SU-DHL-6 (cell line): ENCODE measurements at regions not wholly inside any gene's neighbourhood (a gene's known extent, or its start where the extent isn't known, plus 50 kb on each side); places are given as distances from the start of the nearest gene placed in this dataset.

ENCODE experiments used
- H2AFZ ChIP-seq: fragments of 200-600 bp; sonication (generic); 2 replicates; pipeline ENCODE4 v1.6.1; 2014; ENCODE audit warnings: low read depth, mild to moderate bottlenecking, moderate library complexity, mixed read lengths, antibody characterized with exemption, low read length; ENCODE audit not compliant: severe bottlenecking
- H3F3A ChIP-seq: fragments of 200-600 bp; shearing (Covaris generic); 2 replicates; pipeline ENCODE4 v1.6.0; 2016; ENCODE audit warnings: antibody characterized with exemption, mild to moderate bottlenecking; ENCODE audit not compliant: insufficient read depth
- H3K27ac ChIP-seq: fragments of 200-600 bp; sonication (generic); 2 replicates; pipeline ENCODE4 v1.5.1; 2016; ENCODE audit warnings: low read depth, mild to moderate bottlenecking, low read length, moderate library complexity, mixed read lengths
- H3K27me3 ChIP-seq: fragments of 200-600 bp; sonication (generic), shearing (Covaris generic); 2 replicates; pipeline ENCODE4 v1.6.0; 2014; ENCODE audit warnings: mild to moderate bottlenecking, low read length
- H3K36me3 ChIP-seq: fragments of 200-600 bp; sonication (generic); 2 replicates; pipeline ENCODE4 v1.6.1; 2014; ENCODE audit warnings: mild to moderate bottlenecking, low read length, mixed read lengths
- H3K4me2 ChIP-seq: fragments of 300-600, 200-600 bp; shearing (Covaris generic), sonication (generic); 2 replicates; pipeline ENCODE4 v1.6.0; 2014; ENCODE audit warnings: low read length, low read depth, mild to moderate bottlenecking; ENCODE audit not compliant: poor library complexity, severe bottlenecking
- H3K4me3 ChIP-seq: fragments of 200-600 bp; sonication (generic); 2 replicates; pipeline ENCODE4 v1.5.1; 2014; ENCODE audit warnings: antibody characterized with exemption, low read length, mild to moderate bottlenecking, mixed read lengths; ENCODE audit not compliant: insufficient read depth, poor library complexity, severe bottlenecking
- H3K79me2 ChIP-seq: fragments of 200-600 bp; sonication (generic); 2 replicates; pipeline ENCODE4 v1.6.1; 2014; ENCODE audit warnings: mild to moderate bottlenecking, low read length, moderate library complexity; ENCODE audit not compliant: insufficient read depth
- H3K9ac ChIP-seq: fragments of 200-600 bp; sonication (generic); 2 replicates; pipeline ENCODE4 v1.7.0; 2014; ENCODE audit warnings: mild to moderate bottlenecking, low read length
- H3K9me2 ChIP-seq: fragments of 200-600 bp; sonication (generic); replicated peaks from 2 replicates; pipeline ENCODE4 v1.6.1; 2014; ENCODE audit warnings: low read length; ENCODE audit not compliant: insufficient read depth
- H3K9me3 ChIP-seq: fragments of 200-600 bp; sonication (generic); 2 replicates; pipeline ENCODE4 v1.6.1; 2014; ENCODE audit warnings: low read length, mixed read lengths; ENCODE audit not compliant: insufficient read depth
- H4K20me1 ChIP-seq: fragments of 200-600 bp; sonication (generic); 2 replicates; pipeline ENCODE4 v1.6.1; 2014; ENCODE audit warnings: low read depth, mild to moderate bottlenecking, antibody characterized with exemption, low read length, moderate library complexity, mixed read lengths
- EZH2phosphoT487 ChIP-seq: fragments of 200-600 bp; sonication (generic), shearing (Covaris generic); conservative IDR thresholded peaks from 2 replicates; pipeline ENCODE4 v1.6.1; 2018; ENCODE audit warnings: mild to moderate bottlenecking, antibody characterized with exemption, low read length, moderate library complexity, mixed read lengths
- TF ChIP-seq, protein P1 (sequence below): fragments of 200-600 bp; sonication (generic); IDR thresholded peaks from one replicate; pipeline ENCODE4 v1.5.1; 2017; ENCODE audit warnings: antibody characterized with exemption, mild to moderate bottlenecking, low read length, moderate library complexity; ENCODE audit not compliant: insufficient read depth, poor library complexity, severe bottlenecking

DNA sequence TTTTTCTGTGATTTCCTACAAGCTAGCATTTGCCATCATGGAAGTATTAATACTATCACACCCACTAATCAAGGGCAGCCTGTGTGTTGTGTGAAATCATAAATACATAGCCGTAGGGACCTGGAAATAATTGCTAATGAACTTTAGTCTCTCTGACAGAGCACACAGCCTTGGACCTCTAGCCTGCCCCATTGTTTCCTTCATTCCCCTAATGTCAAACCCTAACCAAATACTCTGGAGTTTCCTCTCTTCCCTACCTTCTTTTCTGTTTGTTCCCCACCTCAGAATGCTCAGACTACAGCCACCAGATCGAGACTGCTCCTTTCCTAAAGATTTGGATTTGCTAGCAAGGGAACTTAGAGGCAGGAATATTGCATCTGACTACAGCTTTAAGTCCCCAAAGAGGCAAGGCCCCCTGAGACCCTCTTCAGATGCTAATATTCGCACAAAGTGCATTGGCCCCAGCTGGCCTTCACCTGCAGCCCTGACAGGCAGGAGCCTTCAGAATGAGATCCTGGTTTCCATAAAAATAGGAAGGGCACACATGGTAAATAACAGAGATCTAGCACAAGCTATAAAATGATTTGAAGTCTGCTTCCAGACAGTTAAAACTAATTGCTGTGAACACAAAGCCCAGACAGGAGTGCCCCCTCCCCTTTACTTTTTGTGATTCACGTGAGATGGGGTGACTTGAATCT is 279.2 kb upstream of the DCC start:
- Histone ChIP-seq H3K9me2 (no peaks in the 10 kb centered on the region; the same call in 1 of the 2 replicates), H2AFZ (no peak overlapping the region), H3K4me3 (no peak overlapping the region), H3K4me2 (no peak overlapping the region), H3F3A (no peaks in the 10 kb centered on the region), H3K79me2 (no peaks in the 10 kb centered on the region), H3K9ac (no peak overlapping the region), H4K20me1 (no peaks in the 10 kb centered on the region; the same call in 1 of the 2 replicates), H3K9me3 (0 out of 2 replicates have a peak, but pooled peaks cover 5% of the 10 kb centered on the region), H3K27me3 (no peaks in the 10 kb centered on the region), H3K36me3 (no peaks in the 10 kb centered on the region), H3K27ac (no peak overlapping the region)
- TF ChIP-seq EZH2phosphoT487, result no peak
- TF ChIP-seq, protein P1, sequence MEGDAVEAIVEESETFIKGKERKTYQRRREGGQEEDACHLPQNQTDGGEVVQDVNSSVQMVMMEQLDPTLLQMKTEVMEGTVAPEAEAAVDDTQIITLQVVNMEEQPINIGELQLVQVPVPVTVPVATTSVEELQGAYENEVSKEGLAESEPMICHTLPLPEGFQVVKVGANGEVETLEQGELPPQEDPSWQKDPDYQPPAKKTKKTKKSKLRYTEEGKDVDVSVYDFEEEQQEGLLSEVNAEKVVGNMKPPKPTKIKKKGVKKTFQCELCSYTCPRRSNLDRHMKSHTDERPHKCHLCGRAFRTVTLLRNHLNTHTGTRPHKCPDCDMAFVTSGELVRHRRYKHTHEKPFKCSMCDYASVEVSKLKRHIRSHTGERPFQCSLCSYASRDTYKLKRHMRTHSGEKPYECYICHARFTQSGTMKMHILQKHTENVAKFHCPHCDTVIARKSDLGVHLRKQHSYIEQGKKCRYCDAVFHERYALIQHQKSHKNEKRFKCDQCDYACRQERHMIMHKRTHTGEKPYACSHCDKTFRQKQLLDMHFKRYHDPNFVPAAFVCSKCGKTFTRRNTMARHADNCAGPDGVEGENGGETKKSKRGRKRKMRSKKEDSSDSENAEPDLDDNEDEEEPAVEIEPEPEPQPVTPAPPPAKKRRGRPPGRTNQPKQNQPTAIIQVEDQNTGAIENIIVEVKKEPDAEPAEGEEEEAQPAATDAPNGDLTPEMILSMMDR, result no peak

DNA sequence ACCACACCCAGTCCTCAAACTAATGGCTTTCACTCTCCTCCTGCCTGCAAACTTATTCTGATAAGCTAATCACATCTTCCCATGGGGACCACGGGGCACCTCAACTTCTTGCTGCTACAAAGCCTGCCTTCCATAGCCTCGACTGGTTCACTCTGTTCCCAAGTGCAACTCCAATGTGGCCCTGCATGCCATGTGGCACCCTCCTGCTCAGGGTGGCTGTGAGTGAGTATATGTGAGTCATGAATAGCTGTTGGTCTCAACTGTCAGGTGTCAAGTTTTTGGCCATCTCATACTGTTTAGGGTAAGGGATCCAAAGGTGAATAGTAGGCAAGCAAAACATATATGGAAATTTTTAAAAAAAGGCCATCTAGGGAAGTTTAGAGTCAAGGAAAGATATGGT is 276.1 kb upstream of the DCC start:
- H3K9me3 ChIP-seq, result peaks cover 5% of the 10 kb centered on the region; the same call in 1 of the 2 replicates
- H3K79me2 ChIP-seq, result no peaks in the 10 kb centered on the region
- H3K4me3 ChIP-seq, result no peak overlapping the region
- no peak overlapping the region for H3K4me2 ChIP-seq
- H3K36me3 ChIP-seq, result no peaks in the 10 kb centered on the region
- H3K9ac ChIP-seq, result no peak overlapping the region
- no peak overlapping the region for H3K27ac ChIP-seq
- no peaks in the 10 kb centered on the region; the same call in 1 of the 2 replicates for H3K9me2 ChIP-seq
- no peaks in the 10 kb centered on the region; the same call in 1 of the 2 replicates for H4K20me1 ChIP-seq
- H2AFZ ChIP-seq, result no peak overlapping the region
- TF ChIP-seq, protein P1, result no peak
- TF ChIP-seq EZH2phosphoT487, result no peak
- H3K27me3 ChIP-seq, result no peaks in the 10 kb centered on the region
- H3F3A ChIP-seq, result no peaks in the 10 kb centered on the region

DNA sequence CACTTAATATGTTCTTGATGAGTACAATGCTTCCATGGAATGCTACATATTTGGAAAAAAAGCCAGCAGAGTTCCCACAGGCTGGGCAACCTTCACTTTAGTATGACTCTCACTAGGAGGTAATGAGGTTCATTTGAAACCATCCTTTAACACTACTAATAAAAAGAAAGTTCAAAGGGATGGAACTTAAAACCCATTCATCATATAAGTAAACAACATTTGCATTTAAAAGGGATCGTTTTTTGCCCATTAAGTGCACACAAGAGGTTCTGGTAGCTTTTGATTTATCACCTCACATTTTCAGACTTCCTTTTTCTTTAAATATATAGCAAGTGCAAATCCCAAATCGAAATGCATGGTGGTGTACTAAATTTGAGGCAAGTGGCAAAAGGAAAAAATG is 270.8 kb upstream of the DCC start:
- Histone ChIP-seq H3K9me3 (peaks cover 5% of the 10 kb centered on the region; the same call in 1 of the 2 replicates), H3K79me2 (no peaks in the 10 kb centered on the region)

More for the DNA sequence above, 270.8 kb upstream of the DCC start:
- no peak overlapping the region for H2AFZ ChIP-seq
- no peak overlapping the region for H3K9ac ChIP-seq
- H3K36me3 ChIP-seq, result no peaks in the 10 kb centered on the region
- no peaks in the 10 kb centered on the region for H3K27me3 ChIP-seq
- H3K27ac ChIP-seq, result no peak overlapping the region
- TF ChIP-seq, protein P1, result no peak
- TF ChIP-seq EZH2phosphoT487, result no peak
- H3K4me2 ChIP-seq, result no peak overlapping the region
- H3K4me3 ChIP-seq, result no peak overlapping the region
- no peaks in the 10 kb centered on the region for H4K20me1 ChIP-seq
- no peaks in the 10 kb centered on the region for H3F3A ChIP-seq
- no peaks in the 10 kb centered on the region for H3K9me2 ChIP-seq
